ENCODE measurements at regions not wholly inside any gene's neighbourhood (a gene's known extent, or its start where the extent isn't known, plus 50 kb on each side); places are given as distances from the start of the nearest gene placed in this dataset.

DNA sequence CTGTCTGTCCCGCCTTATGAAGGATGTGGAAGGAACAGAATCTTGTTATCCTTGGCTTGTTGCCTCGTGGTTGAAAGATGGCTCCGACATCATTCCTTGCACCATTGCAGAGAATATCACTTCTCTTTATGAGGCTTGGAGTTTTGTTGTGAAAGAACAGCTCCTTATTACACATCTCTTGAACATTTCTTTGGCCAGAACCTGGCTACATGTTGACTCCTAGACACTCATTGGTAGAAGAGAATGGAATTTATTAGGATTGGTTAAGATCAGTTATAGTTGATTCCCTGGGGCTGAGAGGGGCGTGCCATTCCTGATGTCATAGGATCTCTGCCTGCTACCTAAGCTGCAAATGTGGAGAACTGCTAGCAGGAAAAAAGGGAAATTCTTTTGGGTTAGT lies 180.5 kb upstream of the CTBP2 start:
- TF ChIP-seq, protein P1, sequence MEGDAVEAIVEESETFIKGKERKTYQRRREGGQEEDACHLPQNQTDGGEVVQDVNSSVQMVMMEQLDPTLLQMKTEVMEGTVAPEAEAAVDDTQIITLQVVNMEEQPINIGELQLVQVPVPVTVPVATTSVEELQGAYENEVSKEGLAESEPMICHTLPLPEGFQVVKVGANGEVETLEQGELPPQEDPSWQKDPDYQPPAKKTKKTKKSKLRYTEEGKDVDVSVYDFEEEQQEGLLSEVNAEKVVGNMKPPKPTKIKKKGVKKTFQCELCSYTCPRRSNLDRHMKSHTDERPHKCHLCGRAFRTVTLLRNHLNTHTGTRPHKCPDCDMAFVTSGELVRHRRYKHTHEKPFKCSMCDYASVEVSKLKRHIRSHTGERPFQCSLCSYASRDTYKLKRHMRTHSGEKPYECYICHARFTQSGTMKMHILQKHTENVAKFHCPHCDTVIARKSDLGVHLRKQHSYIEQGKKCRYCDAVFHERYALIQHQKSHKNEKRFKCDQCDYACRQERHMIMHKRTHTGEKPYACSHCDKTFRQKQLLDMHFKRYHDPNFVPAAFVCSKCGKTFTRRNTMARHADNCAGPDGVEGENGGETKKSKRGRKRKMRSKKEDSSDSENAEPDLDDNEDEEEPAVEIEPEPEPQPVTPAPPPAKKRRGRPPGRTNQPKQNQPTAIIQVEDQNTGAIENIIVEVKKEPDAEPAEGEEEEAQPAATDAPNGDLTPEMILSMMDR (IDR thresholded peaks at IDR 0.05; ENCODE audit: extremely low read depth in 1 of 2, insufficient read depth in 1 of 2, low read depth in 1 of 2, low read length in 2 of 2): no peak
- no peak for TF ChIP-seq POLR2AphosphoS5 (IDR thresholded peaks at IDR 0.05; ENCODE audit: insufficient read depth, low read depth, low read length)
